Liver (tissue), 8 donors: ENCODE measurements at regions not wholly inside any gene's neighbourhood (a gene's known extent, or its start where the extent isn't known, plus 50 kb on each side); places are given as distances from the start of the nearest gene placed in this dataset.

Source experiments
- DNase-seq: peaks from one replicate; pipeline ENCODE4 v3.0.0-alpha.2; 2017; ENCODE audit warnings: low spot score
- H3K27ac ChIP-seq, 2 donors: one replicate each; pipeline ENCODE4 v1.7.0; 2013; ENCODE audit warnings: inconsistent platforms in 2 of 2, low read length in 2 of 2, control low read depth in 1 of 2, low read depth in 1 of 2, mild to moderate bottlenecking in 1 of 2
- H3K27me3 ChIP-seq, 4 donors: one replicate each; pipeline versions ENCODE4 v1.6.1 to v1.7.0; 2013; ENCODE audit warnings: low read length in 3 of 4, inconsistent platforms in 1 of 4, mild to moderate bottlenecking in 1 of 4, moderate library complexity in 1 of 4; ENCODE audit not compliant: control insufficient read depth in 4 of 4, insufficient read depth in 4 of 4
- H3K36me3 ChIP-seq, 4 donors: one replicate each; pipeline versions ENCODE4 v1.6.1 to v1.7.0; 2013; ENCODE audit warnings: low read length in 3 of 4, mild to moderate bottlenecking in 3 of 4, low read depth in 1 of 4, moderate library complexity in 1 of 4; ENCODE audit not compliant: control insufficient read depth in 4 of 4, insufficient read depth in 3 of 4
- H3K4me1 ChIP-seq, 4 donors: one replicate each; pipeline versions ENCODE4 v1.6.1 to v1.7.0; 2013; ENCODE audit warnings: low read length in 3 of 4, mild to moderate bottlenecking in 3 of 4, moderate library complexity in 1 of 4; ENCODE audit not compliant: control insufficient read depth in 4 of 4, insufficient read depth in 4 of 4
- H3K4me3 ChIP-seq, 3 donors: one replicate each; pipeline versions ENCODE4 v1.6.1 to v1.7.0; 2013; ENCODE audit warnings: low read length in 3 of 3, control low read depth in 1 of 3, low read depth in 1 of 3, mild to moderate bottlenecking in 1 of 3
- H3K9ac ChIP-seq, 2 donors: one replicate each; pipeline ENCODE4 v1.7.0; 2013; ENCODE audit warnings: low read length in 2 of 2, mild to moderate bottlenecking in 2 of 2, moderate library complexity in 2 of 2, control low read depth in 1 of 2, low read depth in 1 of 2
- H3K9me3 ChIP-seq, 4 donors: one replicate each; pipeline versions ENCODE4 v1.6.1 to v1.7.0; 2013; ENCODE audit warnings: low read length in 3 of 4; ENCODE audit not compliant: control insufficient read depth in 4 of 4
- ATF3 ChIP-seq: IDR thresholded peaks from 2 replicates; pipeline ENCODE4 v1.6.1; 2016; ENCODE audit warnings: antibody characterized with exemption
- CTCF ChIP-seq: fragments of 150-350 bp; IDR thresholded peaks from 2 replicates; pipeline ENCODE4 v1.5.1; 2017; ENCODE audit warnings: improper control_type of control experiment, low read depth, low read length; ENCODE audit not compliant: missing input control
- EGR1 ChIP-seq, 2 donors: IDR thresholded peaks; 2 replicates each; pipeline ENCODE4 v1.6.1; 2016 to 2018; ENCODE audit warnings: antibody characterized with exemption in 2 of 2, low read depth in 2 of 2
- FOXA1 ChIP-seq: IDR thresholded peaks from 2 replicates; pipeline ENCODE4 v1.6.1; 2016; ENCODE audit warnings: antibody characterized with exemption
- FOXA2 ChIP-seq: IDR thresholded peaks from 2 replicates; pipeline ENCODE4 v1.6.1; 2016; ENCODE audit warnings: antibody characterized with exemption
- GABPA ChIP-seq, 2 donors: IDR thresholded peaks in 1 of 2; conservative IDR thresholded peaks in 1 of 2; 2 replicates each; pipeline ENCODE4 v1.6.1; 2016; ENCODE audit warnings: antibody characterized with exemption in 2 of 2, mild to moderate bottlenecking in 1 of 2, moderate library complexity in 1 of 2
- HNF4G ChIP-seq: IDR thresholded peaks from 2 replicates; pipeline ENCODE4 v1.6.1; 2016; ENCODE audit warnings: antibody characterized with exemption
- MAX ChIP-seq: IDR thresholded peaks from 2 replicates; pipeline ENCODE4 v1.6.1; 2016; ENCODE audit warnings: antibody characterized with exemption
- REST ChIP-seq: IDR thresholded peaks from 2 replicates; pipeline ENCODE4 v1.6.1; 2016; ENCODE audit warnings: antibody characterized with exemption, mild to moderate bottlenecking
- TAF1 ChIP-seq: conservative IDR thresholded peaks from 2 replicates; pipeline ENCODE4 v1.6.1; 2016; ENCODE audit warnings: antibody characterized with exemption, mild to moderate bottlenecking
- YY1 ChIP-seq: IDR thresholded peaks from 2 replicates; pipeline ENCODE4 v1.6.1; 2016; ENCODE audit warnings: antibody characterized with exemption, mild to moderate bottlenecking
- WGBS: extraction: QIAGEN DNeasy Blood & Tissue Kit; methylation state at CpG from one replicate; pipeline ENCODE4 v1.1.7; 2013; 5-methylcytosine and 5-hydroxymethylcytosine counted together
- donor health status: healthy.
- donor health status: healthy.
- donor health status: healthy.
- donor health status: healthy.
- donor health status: healthy.

- Histone ChIP-seq H3K9me3 (peaks cover 0 to 2% (median under 1%) of the 10 kb centered on the region in 4 donors), H3K36me3 (no peaks in the 10 kb centered on the region), H3K27me3 (no peaks in the 10 kb centered on the region), H3K27ac (no peak overlapping the region), H3K4me1 (no peaks in the 10 kb centered on the region), H3K9ac (no peak overlapping the region), H3K4me3 (no peak overlapping the region)
- no peak for TF ChIP-seq HNF4G
- no peak for TF ChIP-seq MAX
- no peak for TF ChIP-seq REST
- no peak for TF ChIP-seq GABPA (IDR thresholded peaks at IDR 0.05 in 1 of 2, conservative IDR thresholded peaks at IDR 0.05 in 1 of 2)
- TF ChIP-seq ATF3 = no peak
- TF ChIP-seq TAF1 = no peak
- TF ChIP-seq CTCF = no peak
- TF ChIP-seq FOXA1 = no peak
- no peak for TF ChIP-seq YY1
- TF ChIP-seq FOXA2 = no peak
- WGBS = 90% methylated on average over 15 of the region's 15 CpGs
- DNase-seq = no peak
Observed at GRCh38 chr13:112170823-112171569, 104.0 kb downstream of the SOX1 start.

GRCh38 chr13:112171570-112171965 lies 104.6 kb downstream of the SOX1 start:
- 88% methylated on average over 13 of the region's 13 CpGs for whole genome bisulfite sequencing
- Histone ChIP-seq H3K27me3 (no peaks in the 10 kb centered on the region), H3K4me3 (no peak overlapping the region), H3K27ac (no peak overlapping the region), H3K9me3 (peaks cover 0 to 2% (median under 1%) of the 10 kb centered on the region in 4 donors), H3K4me1 (no peaks in the 10 kb centered on the region), H3K36me3 (no peaks in the 10 kb centered on the region), H3K9ac (no peak overlapping the region)
- DNase-seq = no peak
- TF ChIP-seq HNF4G (no peak), EGR1 (IDR thresholded peaks at IDR 0.05; ENCODE audit: low read depth in 2 of 2) (no peak), REST (no peak)
